ENCODE measurements at regions not wholly inside any gene's neighbourhood (a gene's known extent, or its start where the extent isn't known, plus 50 kb on each side); places are given as distances from the start of the nearest gene placed in this dataset.

- TF ChIP-seq CTCF (IDR thresholded peaks at IDR 0.05) (no peak), EZH2 (IDR thresholded peaks at IDR 0.05) (no peak), EZH2phosphoT487 (IDR thresholded peaks at IDR 0.05) (no peak)
- no peaks in the 10 kb centered on the region for H3K4me1 ChIP-seq
- H3K4me1 Mint-ChIP-seq: peaks cover 9% of the 10 kb centered on the region
- H3K27me3 ChIP-seq: no peaks in the 10 kb centered on the region
- H3K4me3 ChIP-seq: no peak overlapping the region
- H2AFZ ChIP-seq (replicated peaks): no peak overlapping the region
- H3K36me3 ChIP-seq: no peaks in the 10 kb centered on the region
- H3K27me3 Mint-ChIP-seq (ENCODE audit: insufficient read depth, low read depth): peaks cover 10% of the 10 kb centered on the region
- no peaks in the 10 kb centered on the region for H3F3A ChIP-seq (ENCODE audit: low read depth)
- H3K4me2 ChIP-seq: no peak overlapping the region
- H3K27ac Mint-ChIP-seq: no peak overlapping the region
- no peak overlapping the region for H3K9ac ChIP-seq
- no peak overlapping the region for H3K4me3 Mint-ChIP-seq
- no peak overlapping the region for H3K27ac ChIP-seq
- no peaks in the 10 kb centered on the region for H3K9me3 ChIP-seq (ENCODE audit: low read depth)
- peaks cover 6% of the 10 kb centered on the region for H3K9me3 Mint-ChIP-seq
- no peaks in the 10 kb centered on the region for H3K79me2 ChIP-seq (ENCODE audit: low read depth)
- no peaks in the 10 kb centered on the region for H4K20me1 ChIP-seq (ENCODE audit: low read depth)
- DNase-seq (ENCODE audit: low spot score): no peak
- no peaks in the 10 kb centered on the region for H3K36me3 Mint-ChIP-seq
Measured at GRCh38 chr11:134545521-134545920, 133.5 kb upstream of the B3GAT1 start.

GRCh38 chr11:134544095-134544815, 132.2 kb upstream of the B3GAT1 start:
- Histone ChIP-seq H3F3A (ENCODE audit: low read depth) (no peaks in the 10 kb centered on the region), H3K9ac (no peak overlapping the region), H3K27ac (no peak overlapping the region), H3K4me1 (no peaks in the 10 kb centered on the region), H3K4me3 (no peak overlapping the region), H3K79me2 (ENCODE audit: low read depth) (no peaks in the 10 kb centered on the region), H3K27me3 (no peaks in the 10 kb centered on the region), H3K36me3 (no peaks in the 10 kb centered on the region), H3K9me3 (ENCODE audit: low read depth) (no peaks in the 10 kb centered on the region), H3K4me2 (no peak overlapping the region), H2AFZ (replicated peaks) (no peak overlapping the region), H4K20me1 (ENCODE audit: low read depth) (no peaks in the 10 kb centered on the region)
- peaks cover 19% of the 10 kb centered on the region for H3K4me1 Mint-ChIP-seq
- H3K36me3 Mint-ChIP-seq: no peaks in the 10 kb centered on the region
- H3K27me3 Mint-ChIP-seq (ENCODE audit: insufficient read depth, low read depth): peaks cover 10% of the 10 kb centered on the region
- peaks cover 9% of the 10 kb centered on the region for H3K9me3 Mint-ChIP-seq
- H3K27ac Mint-ChIP-seq: no peak overlapping the region
- no peak overlapping the region for H3K4me3 Mint-ChIP-seq
- TF ChIP-seq EZH2phosphoT487 (IDR thresholded peaks at IDR 0.05) (no peak), CTCF (IDR thresholded peaks at IDR 0.05) (no peak), EZH2 (IDR thresholded peaks at IDR 0.05) (no peak)
- DNase-seq (ENCODE audit: low spot score): no peak

GRCh38 chr11:134543645-134544044, 131.6 kb upstream of the B3GAT1 start:
- peak overlapping the region; percentile 93 for H3K27ac Mint-ChIP-seq
- no peak overlapping the region for H3K4me3 Mint-ChIP-seq
- H3K4me1 ChIP-seq: peaks cover 5% of the 10 kb centered on the region
- no peak overlapping the region for H2AFZ ChIP-seq (replicated peaks)
- no peak overlapping the region for H3K9ac ChIP-seq
- no peak for DNase-seq (ENCODE audit: low spot score)
- H3K4me3 ChIP-seq: no peak overlapping the region
- H3K79me2 ChIP-seq (ENCODE audit: low read depth): no peaks in the 10 kb centered on the region
- peaks cover 23% of the 10 kb centered on the region for H3K4me1 Mint-ChIP-seq
- H3K36me3 ChIP-seq: no peaks in the 10 kb centered on the region
- TF ChIP-seq CTCF (IDR thresholded peaks at IDR 0.05): no peak
- no peak for TF ChIP-seq EZH2 (IDR thresholded peaks at IDR 0.05)
- no peak for TF ChIP-seq EZH2phosphoT487 (IDR thresholded peaks at IDR 0.05)
- H3K27ac ChIP-seq: no peak overlapping the region
- no peaks in the 10 kb centered on the region for H3K9me3 ChIP-seq (ENCODE audit: low read depth)
- peaks cover 9% of the 10 kb centered on the region for H3K9me3 Mint-ChIP-seq
- H4K20me1 ChIP-seq (ENCODE audit: low read depth): no peaks in the 10 kb centered on the region
- peaks cover 10% of the 10 kb centered on the region for H3K27me3 Mint-ChIP-seq (ENCODE audit: insufficient read depth, low read depth)
- no peaks in the 10 kb centered on the region for H3K36me3 Mint-ChIP-seq
- H3K27me3 ChIP-seq: no peaks in the 10 kb centered on the region
- H3K4me2 ChIP-seq: no peak overlapping the region
- H3F3A ChIP-seq (ENCODE audit: low read depth): no peaks in the 10 kb centered on the region
